Activated CD8-positive, alpha-beta memory T cell treated with anti-CD3 and anti-CD28 coated beads, Interleukin-2, amount 50 U/mL, for 24 hours (primary cell): ENCODE measurements at regions not wholly inside any gene's neighbourhood (a gene's known extent, or its start where the extent isn't known, plus 50 kb on each side); places are given as distances from the start of the nearest gene placed in this dataset.

ENCODE experiments used
- DNase-seq: peaks from one replicate; pipeline ENCODE4 v3.0.0-alpha.2; 2020; ENCODE audit errors: extremely low read depth

DNA sequence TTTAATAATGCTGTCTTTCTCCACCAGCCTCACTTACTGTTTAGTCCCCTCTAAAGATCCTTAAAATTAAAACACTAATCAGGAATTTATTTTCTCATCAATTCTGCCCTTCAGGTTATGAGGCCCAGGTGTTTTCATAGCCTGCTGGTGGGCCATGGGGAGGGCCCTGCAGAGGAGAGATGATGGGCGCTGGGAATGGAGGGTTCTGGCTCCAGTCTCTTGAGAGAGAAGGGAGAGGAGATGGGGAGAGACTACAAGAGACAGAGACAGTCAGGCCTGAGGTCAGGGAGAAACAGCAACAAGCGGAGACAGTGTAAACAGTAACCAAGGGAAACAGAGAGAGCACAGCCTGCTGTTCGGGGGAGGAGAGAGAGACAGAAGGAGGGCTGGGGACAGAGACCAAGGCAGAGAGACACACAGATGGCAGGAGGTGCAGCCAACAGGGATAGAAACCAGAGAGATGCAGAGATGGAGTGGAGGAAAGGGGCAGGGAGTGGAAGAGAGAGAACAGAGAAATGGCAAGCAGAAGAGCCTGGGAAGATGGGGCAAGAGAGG is 187.3 kb upstream of the SYT13 start:
- DNase-seq: no peak

DNA sequence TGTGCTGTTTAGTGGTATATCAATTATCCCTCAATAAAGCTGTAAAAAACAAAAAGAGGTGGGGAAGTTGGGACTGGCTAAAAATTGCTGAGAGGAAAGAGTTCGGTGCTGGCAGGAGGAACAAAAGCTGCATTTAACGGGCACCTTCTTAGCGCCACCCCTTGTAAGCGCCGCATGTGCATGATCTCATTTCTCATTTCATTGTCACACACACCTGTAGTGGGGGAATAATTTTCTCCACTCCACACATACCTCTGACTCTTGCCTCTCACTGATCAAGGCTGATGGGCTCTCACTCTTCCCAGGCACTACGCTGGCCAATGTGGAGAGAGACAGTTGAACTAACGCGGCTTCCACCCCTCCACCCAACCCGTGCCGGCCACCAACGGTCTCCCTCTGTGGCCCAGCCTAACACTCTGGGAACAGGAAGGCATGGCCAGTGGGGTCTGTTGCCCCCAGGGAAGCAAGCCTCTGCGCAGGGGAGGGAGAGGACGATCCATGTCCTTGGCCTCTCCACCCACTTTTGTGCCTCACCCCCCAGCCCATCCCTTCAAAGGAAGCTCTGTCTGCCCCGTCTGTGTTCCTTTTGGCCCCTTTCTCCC is 186.7 kb upstream of the SYT13 start:
- DNase-seq: no peak

DNA sequence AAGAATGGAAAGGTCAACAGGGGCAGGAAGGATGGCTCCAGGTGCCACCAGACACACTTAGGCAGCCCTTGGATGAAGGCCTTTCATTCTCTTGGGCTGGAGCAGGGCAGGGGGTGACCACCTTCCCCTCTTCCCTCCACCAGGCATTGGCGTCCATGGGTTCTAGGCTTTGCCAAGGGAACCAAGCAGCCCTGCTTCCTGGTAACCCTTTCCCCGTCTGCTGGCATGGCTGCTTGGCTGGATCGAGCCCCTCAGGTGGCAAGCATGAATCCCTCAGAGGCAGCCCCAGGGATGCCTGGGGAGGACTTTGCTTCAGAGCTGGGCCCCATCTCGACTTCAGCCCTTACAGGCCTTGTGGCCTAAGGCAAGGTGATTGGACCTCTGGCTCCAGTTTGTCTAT is 185.1 kb upstream of the SYT13 start:
- DNase-seq: no peak

DNA sequence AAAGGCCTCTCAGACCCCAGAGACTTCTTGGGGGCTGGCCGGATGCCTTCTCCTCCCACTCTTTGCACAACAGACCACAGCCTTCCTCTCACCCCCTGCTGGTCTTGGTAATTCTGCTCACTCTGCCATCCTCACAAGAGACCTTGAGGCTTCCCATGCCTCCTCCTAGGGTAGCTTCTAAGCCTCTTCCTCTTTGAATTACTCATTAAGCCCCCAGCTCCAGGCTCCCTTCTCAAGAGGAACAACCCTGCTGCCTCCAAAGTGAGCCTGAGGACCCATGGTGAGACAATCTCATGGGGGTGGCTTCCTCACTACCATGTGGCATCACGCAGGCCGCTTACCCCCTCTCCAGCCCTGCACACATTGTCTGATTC is 184.6 kb upstream of the SYT13 start:
- no peak for DNase-seq

DNA sequence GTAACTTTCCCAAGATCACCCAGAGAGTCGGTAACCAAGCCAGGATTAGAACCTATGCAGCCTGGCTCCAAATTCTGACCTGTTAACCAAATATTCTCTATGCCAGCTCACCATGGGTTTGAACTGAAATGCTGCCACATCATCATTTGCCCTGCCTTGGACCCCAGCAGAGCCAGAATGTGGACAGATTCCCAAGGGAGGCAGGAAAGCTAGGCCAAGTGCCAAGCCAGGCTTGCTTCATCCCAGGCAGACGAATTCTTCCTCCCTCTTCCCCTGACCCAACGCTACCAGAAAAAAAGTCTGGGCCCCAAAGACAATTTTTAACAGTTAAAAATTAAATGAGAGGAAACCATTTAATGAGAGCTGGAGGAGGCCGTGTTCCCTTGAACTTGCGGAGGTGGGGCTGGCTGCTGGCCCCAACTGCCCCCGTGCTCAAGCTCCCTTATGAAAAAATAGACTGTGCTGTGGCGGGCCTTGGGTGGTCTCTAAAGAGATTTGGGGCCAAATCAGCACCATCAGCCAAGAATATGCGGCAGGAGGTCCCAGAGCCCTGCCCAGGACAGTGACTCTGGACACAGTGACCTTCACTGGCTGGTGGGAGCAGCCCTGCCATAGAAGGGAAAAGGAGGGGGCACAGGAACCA is 184.1 kb upstream of the SYT13 start:
- DNase-seq: no peak

DNA sequence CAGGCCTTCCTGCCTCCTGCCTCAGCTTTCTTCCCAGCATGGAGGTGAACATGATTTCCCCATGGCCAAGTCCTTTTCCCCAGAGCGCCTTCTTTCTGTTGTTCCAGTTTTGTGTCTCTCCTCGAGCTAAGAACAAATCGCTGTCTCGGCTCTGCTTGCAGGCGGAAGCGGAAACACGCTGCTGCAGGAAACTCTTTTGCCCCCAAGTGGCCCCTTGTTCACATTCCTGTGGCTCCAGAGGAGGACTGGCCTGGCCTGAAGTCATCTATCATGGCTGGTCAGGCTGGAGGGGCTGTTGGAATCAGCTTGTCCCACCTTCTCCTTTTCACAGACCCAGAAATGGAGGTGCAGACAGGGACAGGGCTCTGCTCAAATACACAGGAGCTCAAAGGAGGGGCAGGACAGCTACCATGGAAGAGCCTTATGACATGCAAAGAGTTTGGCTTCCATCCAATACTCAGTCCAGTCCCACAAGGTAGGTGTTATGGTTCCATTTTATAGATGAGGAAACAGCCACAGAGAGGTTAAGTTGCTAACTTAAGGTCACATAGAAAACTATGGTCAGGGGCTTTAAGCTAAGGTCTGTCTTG is 182.2 kb upstream of the SYT13 start:
- no peak for DNase-seq

DNA sequence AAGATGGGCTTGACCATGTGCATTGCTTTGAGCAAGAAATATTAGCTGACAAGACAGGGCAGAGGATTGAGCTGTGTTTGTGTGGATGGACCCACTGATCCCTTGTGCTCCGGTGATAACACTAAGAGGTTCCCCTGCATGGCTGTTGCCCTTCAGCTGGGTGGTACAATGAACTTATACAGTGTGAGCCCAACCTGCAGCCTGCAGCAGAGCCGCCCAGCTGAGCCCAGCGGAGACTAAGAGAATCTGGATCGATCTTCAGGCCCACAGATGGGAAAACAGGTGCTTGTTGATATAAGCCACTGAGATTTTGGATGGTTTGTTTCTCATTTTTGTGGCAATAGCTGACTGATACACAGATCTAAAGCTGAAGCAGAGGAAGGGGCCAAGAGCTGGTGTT is 177.4 kb upstream of the SYT13 start:
- no peak for DNase-seq

DNA sequence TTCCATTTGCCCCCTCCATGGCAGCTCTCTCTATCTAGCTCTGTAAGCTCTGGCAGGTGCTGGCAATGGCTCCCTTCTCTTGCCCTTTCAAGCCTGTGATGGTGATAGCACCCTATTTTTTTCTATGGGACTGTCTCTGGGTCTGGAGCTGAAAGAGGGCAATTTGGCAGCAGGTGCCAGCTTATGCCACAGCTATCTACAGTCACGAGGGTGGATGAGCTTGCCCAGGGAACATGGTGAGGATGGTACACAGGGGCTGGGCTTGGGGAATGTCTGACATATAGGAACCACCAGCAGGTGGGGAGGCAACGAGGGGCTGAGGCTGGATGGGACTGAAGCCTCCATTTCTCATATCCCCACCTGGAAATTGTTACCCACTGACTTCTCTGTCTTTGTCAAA is 175.4 kb upstream of the SYT13 start:
- DNase-seq: no peak

DNA sequence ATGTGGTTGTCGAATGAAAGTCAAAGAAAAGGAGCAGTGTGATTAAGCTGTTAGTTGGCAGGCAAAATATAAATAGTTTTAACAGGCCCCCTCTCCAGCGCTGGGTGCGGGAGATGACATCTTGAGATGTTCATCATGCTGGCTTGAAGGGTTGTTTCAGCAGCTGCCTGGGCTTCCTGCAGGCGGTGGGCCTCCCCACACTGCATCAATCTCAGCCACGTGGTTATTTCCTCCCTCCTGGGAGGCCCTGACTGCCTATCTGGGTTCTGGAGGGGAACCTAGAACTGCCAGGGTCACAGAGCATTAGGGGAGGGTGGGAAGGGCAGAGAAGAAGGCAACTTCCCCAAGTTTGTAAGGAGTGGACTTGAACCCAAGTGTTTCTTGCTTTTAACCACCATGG is 173.3 kb upstream of the SYT13 start:
- DNase-seq: no peak

DNA sequence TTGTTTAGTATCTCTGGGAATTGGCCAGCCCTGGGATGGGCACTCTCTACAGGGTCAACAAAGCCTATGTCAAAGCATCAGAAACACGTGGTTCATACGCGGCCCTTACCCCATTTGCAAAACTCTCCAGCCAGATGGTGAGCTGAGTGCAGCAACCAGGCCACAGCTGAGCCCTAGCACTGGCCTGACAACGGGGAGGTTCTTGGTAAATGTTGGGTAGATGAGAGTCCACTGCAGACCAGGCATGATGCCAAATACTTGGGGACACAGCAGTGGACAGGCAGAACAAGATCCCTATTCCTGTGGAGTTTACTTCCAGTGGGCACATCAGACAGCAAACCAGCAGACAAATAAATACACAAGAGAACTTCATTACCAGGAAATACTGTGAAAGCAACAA is 172.1 kb upstream of the SYT13 start:
- DNase-seq: no peak

DNA sequence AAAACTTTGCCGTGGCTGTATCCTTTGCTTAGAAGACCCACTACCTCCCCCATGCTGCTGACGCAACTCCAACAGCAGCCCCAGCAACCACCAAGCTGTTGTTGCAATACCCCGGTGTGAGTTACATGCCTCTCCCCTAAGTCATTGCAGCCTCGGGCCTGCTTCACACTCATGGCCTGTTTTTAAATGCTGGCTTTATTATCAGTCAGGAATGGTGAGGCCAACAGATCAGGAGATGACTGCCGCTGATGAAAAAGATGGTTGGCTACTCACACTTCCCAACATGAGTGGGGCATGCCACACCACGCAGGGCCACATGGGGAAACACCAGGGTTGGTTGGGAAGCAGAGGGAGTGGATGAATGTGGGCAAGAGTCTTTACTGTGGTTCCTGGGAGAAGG is 171.5 kb upstream of the SYT13 start:
- no peak for DNase-seq

DNA sequence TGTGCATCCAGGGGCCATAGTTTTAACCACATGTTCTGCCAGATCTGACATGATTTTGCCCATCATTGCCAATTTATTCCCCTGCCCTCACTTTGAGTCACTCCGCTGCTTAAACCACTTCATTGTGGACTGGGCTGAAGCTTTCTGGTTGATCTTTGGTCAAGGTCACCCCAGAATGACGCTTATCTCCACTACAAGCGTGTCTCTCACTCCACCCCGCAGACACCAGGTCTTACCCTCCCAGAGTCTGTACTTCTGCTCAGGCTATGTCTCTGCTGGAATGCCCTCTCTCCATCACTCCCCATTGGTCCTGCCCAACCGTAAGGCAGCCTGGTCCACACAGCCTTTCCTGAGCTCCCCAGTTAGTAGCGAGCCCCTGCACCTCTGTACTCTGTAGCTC is 170.5 kb upstream of the SYT13 start:
- no peak for DNase-seq

DNA sequence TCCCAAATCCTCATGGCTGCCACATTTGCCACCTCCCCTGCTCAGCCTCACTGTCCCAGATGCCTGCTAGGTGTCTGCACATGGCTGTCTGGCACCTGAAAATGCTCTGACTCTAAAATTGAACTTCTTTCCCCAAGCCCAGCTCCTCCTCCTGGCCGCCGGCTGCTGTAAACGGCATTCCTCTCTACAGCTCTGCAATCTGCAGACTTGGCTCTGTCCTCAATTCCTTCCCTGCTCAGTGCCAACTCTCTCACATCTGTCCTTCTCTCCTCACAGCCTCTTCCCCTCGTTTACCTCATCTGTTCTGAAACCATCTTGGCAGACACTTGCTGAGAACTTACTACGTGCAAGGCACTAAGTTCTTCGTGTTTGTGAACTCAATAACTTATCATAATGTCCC is 169.4 kb upstream of the SYT13 start:
- no peak for DNase-seq

DNA sequence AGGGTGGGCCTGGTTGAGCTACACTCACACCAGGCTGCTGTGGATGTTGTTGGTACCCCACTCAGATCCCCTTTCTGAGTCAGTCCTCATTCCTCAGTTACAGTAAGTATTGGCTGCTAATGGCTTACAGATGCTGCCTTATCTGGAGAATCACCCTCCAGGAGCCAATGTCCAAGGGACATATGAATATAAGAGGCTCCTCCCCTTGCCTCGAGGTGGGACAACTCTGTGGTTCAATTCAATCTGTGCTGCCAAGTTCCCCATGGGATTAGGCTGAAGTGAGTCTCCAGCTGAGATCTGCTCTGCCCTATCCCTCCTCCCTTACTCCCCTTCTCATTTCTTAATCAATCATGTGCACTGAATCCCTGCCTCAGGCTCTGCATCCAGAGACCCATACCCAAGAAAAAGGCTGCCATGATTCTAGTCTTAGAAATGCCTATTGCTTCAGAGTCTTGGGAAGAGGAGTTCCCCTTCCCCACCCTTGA is 168.8 kb upstream of the SYT13 start:
- no peak for DNase-seq

DNA sequence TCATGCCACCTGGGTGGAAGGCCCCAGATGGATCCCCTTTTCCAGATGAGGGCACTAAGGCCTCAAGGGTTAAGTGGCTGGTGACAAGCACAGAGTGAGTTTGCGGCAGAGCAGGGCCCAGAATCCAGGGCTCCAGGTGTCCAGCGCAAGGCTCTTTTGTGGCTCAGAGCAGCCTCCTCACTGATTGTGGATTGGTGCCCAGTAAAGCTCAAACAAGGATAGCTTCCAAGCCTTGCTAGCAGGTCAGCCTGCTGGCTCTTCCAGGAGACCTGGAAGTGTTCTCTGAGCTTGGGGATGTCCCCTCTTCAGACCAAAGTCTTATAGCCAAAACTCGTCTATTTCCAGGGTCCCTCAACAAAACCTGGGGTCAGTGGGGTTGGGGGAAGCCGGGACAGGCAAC is 167.6 kb upstream of the SYT13 start:
- DNase-seq: no peak

DNA sequence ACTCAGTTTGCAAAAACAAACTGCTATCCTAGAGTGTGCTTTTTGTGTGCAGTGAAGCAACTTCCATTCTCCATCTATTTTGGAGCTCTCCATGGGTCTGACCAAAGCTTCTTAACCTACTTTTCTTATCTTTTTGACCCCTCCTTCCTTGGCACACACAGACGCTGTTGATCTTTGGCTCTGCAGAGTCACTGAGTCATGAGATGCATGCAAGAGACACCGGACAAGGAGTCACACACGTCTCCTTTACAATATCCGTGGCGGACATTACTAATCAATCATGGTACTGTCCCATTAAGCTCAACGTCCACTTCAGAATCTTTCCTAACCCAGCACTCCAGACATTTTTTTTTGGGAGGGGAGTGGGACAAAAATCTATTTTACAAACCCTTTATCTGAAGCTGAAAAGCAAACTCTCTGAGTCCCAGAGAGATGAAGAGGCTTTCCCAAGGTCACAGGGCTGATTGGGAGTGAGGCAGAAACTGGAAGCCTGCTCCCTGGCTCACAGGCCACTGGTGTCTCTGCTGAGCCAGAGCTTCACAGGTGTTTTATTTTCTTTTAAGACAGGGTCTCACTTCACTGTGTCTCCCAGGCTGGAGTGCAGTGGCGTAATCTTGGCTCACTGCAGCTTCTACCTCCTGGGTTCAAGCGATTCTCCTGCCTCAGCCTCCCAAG is 165.8 kb upstream of the SYT13 start:
- no peak for DNase-seq

DNA sequence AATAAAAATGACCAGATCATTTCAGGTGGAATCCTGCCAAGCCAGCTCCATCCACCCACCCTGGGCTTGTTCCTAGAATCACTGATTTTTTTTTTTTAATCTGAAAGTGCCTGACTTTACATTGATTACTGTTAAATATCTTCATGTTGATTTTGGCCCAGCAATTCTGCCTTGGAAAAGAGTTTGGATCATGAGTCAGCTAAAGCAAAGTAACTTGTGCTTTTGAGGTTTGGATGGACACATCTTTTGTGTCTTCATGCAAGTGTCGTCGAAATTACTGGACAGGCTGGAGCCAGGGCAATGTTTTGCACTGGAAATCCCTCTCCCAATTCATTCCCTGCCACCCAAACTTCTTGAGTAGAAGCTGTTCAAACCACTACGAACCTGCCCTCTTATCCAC is 164.0 kb upstream of the SYT13 start:
- no peak for DNase-seq

DNA sequence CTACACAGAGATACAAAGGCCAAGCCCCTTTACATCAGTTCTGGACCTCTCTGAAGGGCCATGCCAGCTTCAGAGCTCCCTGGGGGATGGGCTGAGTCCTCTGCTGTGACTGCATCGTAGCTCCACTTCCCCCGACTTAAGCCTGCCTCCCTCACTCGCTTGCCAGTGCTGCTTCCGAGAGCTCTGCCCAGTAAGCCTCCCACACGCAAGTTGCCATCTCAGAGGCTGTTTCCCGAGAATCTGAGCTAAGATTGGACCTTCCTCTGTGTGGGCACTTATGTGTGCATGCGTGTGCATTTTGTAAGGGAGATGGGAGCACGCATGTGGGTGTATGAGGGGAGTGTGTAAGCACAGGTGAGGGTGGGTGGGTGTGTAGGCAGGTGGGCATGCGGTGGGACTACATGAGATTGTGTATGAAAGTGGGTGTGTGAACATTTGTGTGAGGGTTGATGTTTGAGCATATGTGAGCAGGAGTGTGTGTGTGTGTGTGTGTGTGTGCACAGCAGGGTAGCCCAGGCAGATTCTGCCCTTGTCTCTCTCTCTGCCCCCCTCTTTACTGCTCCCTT is 163.0 kb upstream of the SYT13 start:
- no peak for DNase-seq

DNA sequence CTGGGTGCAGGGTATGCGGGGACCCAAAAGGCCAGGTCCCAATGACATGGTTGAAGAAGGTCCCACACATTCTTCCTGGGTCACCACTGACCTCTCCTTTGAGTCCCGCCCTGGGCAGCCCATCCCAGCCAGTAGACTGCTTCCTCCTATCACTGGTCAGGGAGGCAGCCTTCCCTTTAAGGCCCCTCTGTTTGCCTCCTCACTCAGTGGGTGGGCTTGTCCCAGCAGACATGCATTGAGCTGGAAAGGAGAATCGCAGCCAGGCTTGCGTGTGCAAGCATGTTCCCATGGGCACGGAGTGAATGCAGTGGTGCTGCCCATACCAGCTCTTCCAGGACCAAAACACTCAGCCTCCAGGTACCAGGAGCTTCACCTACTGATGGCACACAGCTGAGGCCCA is 162.4 kb upstream of the SYT13 start:
- DNase-seq: no peak

DNA sequence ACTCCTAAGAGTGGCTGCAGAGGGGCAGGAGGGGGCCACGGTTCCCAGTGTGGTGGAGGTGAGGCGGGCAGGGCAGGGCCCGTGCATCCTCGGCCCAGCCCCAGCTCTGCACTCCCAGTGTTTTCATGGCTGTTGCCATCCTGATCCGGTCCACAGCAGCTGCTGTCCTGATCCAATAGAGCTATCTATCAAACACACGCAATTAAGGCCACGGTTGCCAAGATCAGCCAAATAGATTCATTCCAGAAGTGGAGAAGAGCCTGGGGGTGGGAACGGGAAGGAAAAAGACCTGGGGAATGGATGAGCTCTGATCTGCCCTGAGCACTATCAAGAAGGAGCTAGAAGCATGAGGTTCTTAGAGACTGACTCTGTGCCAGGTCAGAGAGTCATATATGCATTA is 160.9 kb upstream of the SYT13 start:
- DNase-seq: no peak

DNA sequence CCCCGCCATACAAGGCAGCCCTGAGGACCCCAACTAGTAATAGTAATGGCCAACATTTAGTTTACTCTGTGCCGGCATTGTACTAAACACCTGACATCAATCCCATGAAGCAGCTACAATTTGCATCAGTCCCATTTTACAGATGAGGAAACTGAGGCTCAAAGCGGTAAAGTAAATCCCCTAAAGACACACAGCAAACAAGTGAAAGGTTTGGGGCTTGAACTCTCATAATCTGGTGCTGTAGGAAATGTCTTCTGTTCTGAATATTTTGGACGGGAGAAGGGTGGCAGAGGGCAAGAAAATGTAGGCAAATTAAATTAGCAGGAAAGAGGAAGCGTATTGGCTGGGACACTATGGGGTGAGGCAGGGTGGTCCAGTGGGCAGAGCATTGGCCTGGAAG is 160.3 kb upstream of the SYT13 start:
- DNase-seq: no peak

DNA sequence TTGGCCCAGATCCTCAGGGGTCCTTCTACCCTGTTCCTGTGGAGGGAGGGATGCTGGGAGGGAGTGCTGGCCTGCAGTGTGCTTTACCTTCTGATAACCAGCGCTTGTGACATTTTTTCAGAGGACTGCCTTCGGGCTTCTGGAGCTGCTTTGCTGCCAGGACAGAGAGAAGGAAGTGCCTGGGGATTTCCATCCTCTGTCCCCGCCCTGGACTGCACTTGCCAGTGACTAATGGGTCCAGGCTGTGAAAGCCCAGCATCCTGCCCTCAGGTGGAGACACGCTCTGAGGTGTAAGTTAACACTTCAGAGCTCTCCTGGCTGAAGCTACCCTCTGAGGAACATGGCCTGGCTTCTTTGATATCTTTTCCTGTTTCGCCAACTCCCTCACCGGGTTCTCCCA is 158.7 kb upstream of the SYT13 start:
- no peak for DNase-seq

DNA sequence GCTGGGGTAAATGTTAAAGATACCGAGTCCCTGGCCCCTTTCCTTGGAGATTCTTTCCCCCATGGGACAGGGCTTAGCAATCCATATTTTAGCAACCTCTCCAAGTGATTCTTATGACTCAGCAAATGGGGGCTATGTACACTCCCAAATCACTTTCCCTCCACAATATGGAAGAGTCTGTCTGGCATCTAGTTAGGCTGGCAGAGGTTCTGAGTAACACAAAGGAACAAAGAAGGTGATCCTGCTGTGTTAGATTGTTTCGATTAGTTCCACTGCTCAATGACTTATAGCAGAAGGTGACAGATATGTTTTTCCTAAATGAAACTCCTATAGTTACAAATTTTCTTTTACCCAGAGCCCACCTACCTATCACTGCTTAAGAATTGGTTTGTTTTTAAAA is 154.0 kb upstream of the SYT13 start:
- no peak for DNase-seq
